Right renal cortex interstitium (tissue), 3 donors: ENCODE measurements at regions not wholly inside any gene's neighbourhood (a gene's known extent, or its start where the extent isn't known, plus 50 kb on each side); places are given as distances from the start of the nearest gene placed in this dataset.
"Not testable (repeated sequence)": the region's sequence is repeated elsewhere in the genome, so short reads cannot be mapped to it uniquely, and the experiment has no call there.

Experiments used
- DNase-seq, 3 donors: peaks; one replicate each; pipeline ENCODE4 v3.0.0-alpha.2; 2013; ENCODE audit warnings: low read depth in 3 of 3, low spot score in 2 of 3

GRCh38 chr6:106728296-106728870 lies 99.0 kb downstream of the QRSL1 start:
- DNase-seq = no peak

GRCh38 chr6:106727480-106728149 lies 98.2 kb downstream of the QRSL1 start:
- DNase-seq = no peak

GRCh38 chr6:106724848-106725247 lies 95.5 kb downstream of the QRSL1 start:
- no peak for DNase-seq

- DNase-seq = no peak
Measured at GRCh38 chr6:106724337-106724736, 95.0 kb downstream of the QRSL1 start.

- not testable (repeated sequence) for DNase-seq
Measured at GRCh38 chr6:106723419-106723818, 94.0 kb downstream of the QRSL1 start.

GRCh38 chr6:106721189-106721588 lies 91.8 kb downstream of the QRSL1 start:
- DNase-seq = not testable (repeated sequence)
